H1 (cell line): ENCODE measurements at regions not wholly inside any gene's neighbourhood (a gene's known extent, or its start where the extent isn't known, plus 50 kb on each side); places are given as distances from the start of the nearest gene placed in this dataset.

Experiments used
- BRCA1 ChIP-seq: IDR thresholded peaks from 2 replicates; pipeline ENCODE4 v1.6.1; 2012; ENCODE audit warnings: low read depth, low read length, improper control_type of control experiment
- EP300 ChIP-seq, 2 experiments: IDR thresholded peaks; 1 replicate in 1 of 2; 2 replicates in 1 of 2; pipeline ENCODE4 v1.6.1; 2011 to 2012; ENCODE audit warnings: low read depth in 2 of 2, low read length in 2 of 2, mild to moderate bottlenecking in 2 of 2, borderline replicate concordance in 1 of 2, inconsistent platforms in 1 of 2, moderate library complexity in 1 of 2
- EZH2 ChIP-seq: fragments of 200-600 bp; sonication (generic); IDR thresholded peaks from 2 replicates; pipeline ENCODE4 v1.7.1; 2012; ENCODE audit warnings: low read depth, mild to moderate bottlenecking, moderate library complexity, low read length, inconsistent platforms; ENCODE audit not compliant: severe bottlenecking
- PHF8 ChIP-seq: fragments of 200-600 bp; sonication (generic); conservative IDR thresholded peaks from 2 replicates; pipeline ENCODE4 v1.7.1; 2012; ENCODE audit warnings: low read depth, mild to moderate bottlenecking, inconsistent platforms, low read length, moderate library complexity
- POLR2A ChIP-seq, 2 experiments: IDR thresholded peaks; 1 replicate in 1 of 2; 2 replicates in 1 of 2; pipeline ENCODE4 v1.6.1; 2011; ENCODE audit warnings: low read depth in 2 of 2, low read length in 2 of 2, mild to moderate bottlenecking in 2 of 2; ENCODE audit errors: control extremely low read depth in 1 of 2
- SP2 ChIP-seq: IDR thresholded peaks from 2 replicates; pipeline ENCODE4 v1.6.1; 2012; ENCODE audit warnings: mild to moderate bottlenecking, low read length, inconsistent platforms
- TF ChIP-seq, protein P1 (sequence below): IDR thresholded peaks from 2 replicates; pipeline ENCODE4 v1.6.1; 2011; ENCODE audit warnings: low read length, improper control_type of control experiment
- TF ChIP-seq, protein P2 (sequence below), 3 experiments: IDR thresholded peaks; 1 replicate in 2 of 3; 2 replicates in 1 of 3; pipeline versions ENCODE4 v1.5.1 to v1.6.1; 2011; ENCODE audit warnings: low read length in 3 of 3, mild to moderate bottlenecking in 3 of 3, inconsistent platforms in 2 of 3, low read depth in 1 of 3, moderate library complexity in 1 of 3; ENCODE audit not compliant: insufficient read depth in 1 of 3; ENCODE audit errors: control extremely low read depth in 1 of 3

DNA sequence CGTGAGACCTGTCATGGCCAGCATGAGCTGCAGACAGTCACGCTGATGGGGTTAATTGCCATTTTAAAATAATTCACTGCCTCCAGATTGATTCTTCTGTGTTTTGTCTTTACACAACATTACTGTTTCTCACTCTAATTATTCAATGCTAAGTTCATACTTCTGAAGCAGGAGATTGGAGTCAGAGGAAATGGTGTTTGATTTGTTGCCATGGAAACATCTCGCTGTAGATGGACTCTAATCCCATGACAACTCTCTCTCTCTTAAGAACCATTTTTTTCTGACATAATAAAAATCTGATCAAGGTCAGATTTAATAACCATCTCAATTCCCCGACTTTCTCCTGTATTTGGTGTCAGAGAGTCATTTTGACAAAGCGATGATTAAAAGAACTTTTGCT lies 209.0 kb downstream of the IDS start:
- TF ChIP-seq POLR2A (IDR thresholded peaks at IDR 0.05; ENCODE audit: control extremely low read depth in 1 of 2, low read depth in 2 of 2, low read length in 2 of 2) (no peak), EZH2 (no peak), SP2 (no peak), PHF8 (no peak), BRCA1 (no peak), EP300 (IDR thresholded peaks at IDR 0.05; ENCODE audit: borderline replicate concordance in 1 of 2, low read depth in 2 of 2, low read length in 2 of 2) (no peak)
- TF ChIP-seq, protein P1, sequence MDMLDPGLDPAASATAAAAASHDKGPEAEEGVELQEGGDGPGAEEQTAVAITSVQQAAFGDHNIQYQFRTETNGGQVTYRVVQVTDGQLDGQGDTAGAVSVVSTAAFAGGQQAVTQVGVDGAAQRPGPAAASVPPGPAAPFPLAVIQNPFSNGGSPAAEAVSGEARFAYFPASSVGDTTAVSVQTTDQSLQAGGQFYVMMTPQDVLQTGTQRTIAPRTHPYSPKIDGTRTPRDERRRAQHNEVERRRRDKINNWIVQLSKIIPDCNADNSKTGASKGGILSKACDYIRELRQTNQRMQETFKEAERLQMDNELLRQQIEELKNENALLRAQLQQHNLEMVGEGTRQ: no peak
- TF ChIP-seq, protein P2, sequence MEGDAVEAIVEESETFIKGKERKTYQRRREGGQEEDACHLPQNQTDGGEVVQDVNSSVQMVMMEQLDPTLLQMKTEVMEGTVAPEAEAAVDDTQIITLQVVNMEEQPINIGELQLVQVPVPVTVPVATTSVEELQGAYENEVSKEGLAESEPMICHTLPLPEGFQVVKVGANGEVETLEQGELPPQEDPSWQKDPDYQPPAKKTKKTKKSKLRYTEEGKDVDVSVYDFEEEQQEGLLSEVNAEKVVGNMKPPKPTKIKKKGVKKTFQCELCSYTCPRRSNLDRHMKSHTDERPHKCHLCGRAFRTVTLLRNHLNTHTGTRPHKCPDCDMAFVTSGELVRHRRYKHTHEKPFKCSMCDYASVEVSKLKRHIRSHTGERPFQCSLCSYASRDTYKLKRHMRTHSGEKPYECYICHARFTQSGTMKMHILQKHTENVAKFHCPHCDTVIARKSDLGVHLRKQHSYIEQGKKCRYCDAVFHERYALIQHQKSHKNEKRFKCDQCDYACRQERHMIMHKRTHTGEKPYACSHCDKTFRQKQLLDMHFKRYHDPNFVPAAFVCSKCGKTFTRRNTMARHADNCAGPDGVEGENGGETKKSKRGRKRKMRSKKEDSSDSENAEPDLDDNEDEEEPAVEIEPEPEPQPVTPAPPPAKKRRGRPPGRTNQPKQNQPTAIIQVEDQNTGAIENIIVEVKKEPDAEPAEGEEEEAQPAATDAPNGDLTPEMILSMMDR (IDR thresholded peaks at IDR 0.05; ENCODE audit: control extremely low read depth in 1 of 3, insufficient read depth in 1 of 3, low read depth in 1 of 3, low read length in 3 of 3): no peak
